Erythroblast (primary cell): ENCODE measurements at regions not wholly inside any gene's neighbourhood (a gene's known extent, or its start where the extent isn't known, plus 50 kb on each side); places are given as distances from the start of the nearest gene placed in this dataset.

Experiments used
- GATA1 ChIP-seq: IDR thresholded peaks from 2 replicates; pipeline ENCODE4 v1.6.1; 2011; ENCODE audit warnings: low read depth, mild to moderate bottlenecking, control low read depth, low read length, moderate library complexity
- POLR2A ChIP-seq: IDR thresholded peaks from 2 replicates; pipeline ENCODE4 v1.6.1; 2011; ENCODE audit warnings: mild to moderate bottlenecking, low read length

GRCh38 chr14:106522990-106523389 is 996.6 kb downstream of the TMEM121 start:
- TF ChIP-seq POLR2A (no peak), GATA1 (no peak)
